IPS-18a (cell line): ENCODE measurements at regions not wholly inside any gene's neighbourhood (a gene's known extent, or its start where the extent isn't known, plus 50 kb on each side); places are given as distances from the start of the nearest gene placed in this dataset.

ENCODE experiments used
- H3K27ac ChIP-seq: one replicate; pipeline ENCODE4 v1.5.1; 2013; ENCODE audit warnings: low read length
- H3K27me3 ChIP-seq: one replicate; pipeline ENCODE4 v1.6.1; 2013; ENCODE audit warnings: mild to moderate bottlenecking, low read length; ENCODE audit not compliant: control insufficient read depth, insufficient read depth
- H3K36me3 ChIP-seq: one replicate; pipeline ENCODE4 v1.6.1; 2013; ENCODE audit warnings: low read depth, low read length; ENCODE audit not compliant: control insufficient read depth
- H3K4me1 ChIP-seq: one replicate; pipeline ENCODE4 v1.6.1; 2013; ENCODE audit warnings: low read depth, low read length; ENCODE audit not compliant: control insufficient read depth
- H3K4me3 ChIP-seq: one replicate; pipeline ENCODE4 v1.5.1; 2013; ENCODE audit warnings: low read length
- H3K9ac ChIP-seq: one replicate; pipeline ENCODE4 v1.6.1; 2013; ENCODE audit warnings: mild to moderate bottlenecking, low read length, moderate library complexity
- H3K9me3 ChIP-seq: one replicate; pipeline ENCODE4 v1.6.1; 2013; ENCODE audit warnings: low read depth, low read length; ENCODE audit not compliant: control insufficient read depth

DNA sequence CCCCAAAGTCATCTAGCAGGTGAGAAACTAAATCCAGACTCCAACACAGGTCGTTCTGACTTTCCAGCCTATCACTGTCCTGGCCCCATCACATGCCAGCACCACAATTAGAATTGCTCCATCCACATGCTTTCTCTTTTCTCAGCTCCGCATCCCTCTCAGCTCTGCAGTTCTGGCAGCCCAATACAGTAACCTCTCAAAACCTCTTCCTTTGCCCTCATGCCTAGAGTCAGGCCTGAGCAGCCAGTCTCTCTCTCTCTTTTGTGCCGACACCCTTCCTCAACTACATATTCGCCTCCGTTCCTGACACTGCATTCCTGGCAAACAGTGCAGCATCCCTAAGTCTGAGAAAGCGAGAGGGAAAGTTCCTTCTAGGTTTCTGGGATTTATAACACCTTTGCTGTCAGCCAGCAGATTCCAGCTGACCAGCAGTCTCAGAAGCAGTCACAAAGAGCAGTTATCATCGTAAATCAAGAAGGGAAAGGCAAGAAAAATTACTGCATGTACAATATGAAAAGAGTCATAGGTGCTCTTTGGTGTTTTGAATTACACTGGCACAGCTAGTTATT, 258.0 kb downstream of the FAT3 start:
- Histone ChIP-seq H3K27ac (no peak overlapping the region), H3K9me3 (no peaks in the 10 kb centered on the region), H3K4me1 (peaks cover 10% of the 10 kb centered on the region), H3K9ac (no peak overlapping the region), H3K27me3 (no peaks in the 10 kb centered on the region), H3K36me3 (no peaks in the 10 kb centered on the region), H3K4me3 (no peak overlapping the region)

DNA sequence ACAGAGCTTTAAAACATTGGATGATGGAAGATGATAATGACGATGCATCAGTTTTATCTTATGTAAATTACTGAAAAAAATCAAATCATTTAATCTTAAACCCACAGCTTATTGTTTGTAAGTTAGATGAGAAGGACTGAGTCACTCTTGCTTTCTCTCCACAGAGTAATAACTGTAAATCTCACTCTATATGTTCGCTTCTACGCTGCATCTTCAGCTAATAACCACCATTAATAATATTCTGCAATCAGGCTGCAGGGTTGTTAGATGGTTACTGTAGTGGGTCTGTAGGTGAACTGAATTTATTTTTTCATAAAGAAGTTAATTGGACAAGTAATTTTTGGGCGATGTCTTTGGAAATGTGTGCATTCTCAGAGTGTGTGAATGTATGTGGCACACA, 260.0 kb downstream of the FAT3 start:
- H3K36me3 ChIP-seq = no peaks in the 10 kb centered on the region
- H3K4me3 ChIP-seq = no peak overlapping the region
- H3K9ac ChIP-seq = no peak overlapping the region
- H3K27ac ChIP-seq = no peak overlapping the region
- H3K9me3 ChIP-seq = no peaks in the 10 kb centered on the region
- H3K4me1 ChIP-seq = peaks cover 10% of the 10 kb centered on the region
- H3K27me3 ChIP-seq = no peaks in the 10 kb centered on the region

DNA sequence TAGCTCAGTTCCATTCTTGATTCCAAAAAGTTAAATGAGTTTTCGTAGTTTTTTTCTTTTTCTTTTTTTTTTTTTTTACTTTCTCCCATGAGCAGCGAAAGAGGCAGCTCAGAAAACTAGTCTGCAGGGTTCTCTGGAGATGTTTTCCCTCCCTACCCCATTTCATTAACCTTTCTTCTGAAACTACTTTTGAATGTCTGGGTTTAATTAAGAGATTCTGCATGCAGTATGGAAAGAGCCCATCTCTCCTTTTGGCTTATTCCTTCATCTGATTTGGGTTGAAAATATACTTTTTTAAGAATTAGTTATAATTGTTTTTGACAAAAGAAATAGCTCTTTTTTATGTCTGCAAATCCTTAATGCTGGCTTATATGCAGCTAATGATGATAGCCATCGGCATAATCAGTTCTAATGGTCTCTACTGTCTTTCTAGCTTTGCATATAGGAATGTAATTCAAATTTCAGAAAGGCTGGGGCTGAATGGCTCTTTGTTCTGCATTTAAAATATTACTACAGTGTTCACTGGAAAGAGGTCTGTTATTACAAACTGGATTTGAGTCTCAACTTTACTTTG, 265.3 kb downstream of the FAT3 start:
- Histone ChIP-seq H3K4me3 (no peak overlapping the region), H3K9ac (no peak overlapping the region), H3K36me3 (no peaks in the 10 kb centered on the region), H3K27ac (no peak overlapping the region), H3K4me1 (peaks cover 10% of the 10 kb centered on the region), H3K9me3 (no peaks in the 10 kb centered on the region), H3K27me3 (no peaks in the 10 kb centered on the region)

DNA sequence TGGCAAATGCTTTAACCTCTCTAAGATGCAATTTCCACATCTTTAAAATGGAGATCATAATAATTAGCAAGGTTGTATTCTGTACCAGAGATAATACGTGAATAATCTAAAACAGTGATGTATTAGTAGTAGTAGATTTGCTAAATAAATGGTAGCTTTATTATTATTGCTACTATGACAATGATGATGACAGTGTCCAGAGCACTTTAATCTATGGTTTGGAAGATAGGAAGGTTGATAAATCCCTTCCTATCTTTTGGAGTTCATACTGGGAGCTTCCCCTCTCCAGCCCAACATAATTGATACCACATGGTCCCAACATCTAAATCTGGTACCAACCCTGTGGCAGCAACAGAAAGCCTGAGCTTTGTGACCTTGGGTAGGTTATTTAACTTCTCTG, 267.8 kb downstream of the FAT3 start:
- Histone ChIP-seq H3K36me3 (no peaks in the 10 kb centered on the region), H3K27me3 (no peaks in the 10 kb centered on the region), H3K9ac (no peak overlapping the region), H3K4me1 (no peaks in the 10 kb centered on the region), H3K4me3 (no peak overlapping the region), H3K27ac (no peak overlapping the region), H3K9me3 (no peaks in the 10 kb centered on the region)

DNA sequence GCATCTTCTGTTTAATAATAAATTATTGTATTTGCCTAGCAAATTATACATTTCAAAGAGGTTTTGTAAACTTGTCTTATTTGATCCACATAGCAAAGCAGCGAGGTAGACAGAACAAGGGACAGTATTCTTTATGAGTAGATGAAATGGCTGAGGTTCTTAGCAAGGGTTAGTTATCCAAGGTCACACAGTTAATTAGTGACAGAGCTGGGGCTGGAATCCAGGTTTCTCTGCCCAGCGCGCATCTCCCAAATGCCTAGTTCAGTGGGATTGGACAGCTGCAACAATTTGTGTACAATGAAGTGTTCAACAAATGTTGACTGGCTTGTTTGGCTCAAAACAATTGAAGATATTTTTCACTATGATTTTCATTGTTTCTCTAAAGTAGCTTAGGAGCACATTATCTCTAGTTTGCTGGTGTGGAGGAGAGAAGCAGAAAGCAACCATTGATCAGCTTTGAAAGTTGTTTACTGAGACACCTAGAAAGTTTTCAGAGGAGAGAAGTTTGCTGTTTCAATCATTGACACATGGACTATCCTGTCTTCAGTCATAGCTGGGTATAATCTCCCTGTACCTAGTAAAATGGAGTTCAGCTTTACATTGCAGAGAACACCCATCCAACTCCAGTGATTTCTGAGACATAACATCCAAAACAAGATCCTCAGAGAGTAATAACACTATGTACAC, 270.6 kb downstream of the FAT3 start:
- no peak overlapping the region for H3K9ac ChIP-seq
- no peak overlapping the region for H3K4me3 ChIP-seq
- H3K9me3 ChIP-seq = no peaks in the 10 kb centered on the region
- no peaks in the 10 kb centered on the region for H3K4me1 ChIP-seq
- no peak overlapping the region for H3K27ac ChIP-seq
- H3K36me3 ChIP-seq = no peaks in the 10 kb centered on the region
- H3K27me3 ChIP-seq = no peaks in the 10 kb centered on the region

DNA sequence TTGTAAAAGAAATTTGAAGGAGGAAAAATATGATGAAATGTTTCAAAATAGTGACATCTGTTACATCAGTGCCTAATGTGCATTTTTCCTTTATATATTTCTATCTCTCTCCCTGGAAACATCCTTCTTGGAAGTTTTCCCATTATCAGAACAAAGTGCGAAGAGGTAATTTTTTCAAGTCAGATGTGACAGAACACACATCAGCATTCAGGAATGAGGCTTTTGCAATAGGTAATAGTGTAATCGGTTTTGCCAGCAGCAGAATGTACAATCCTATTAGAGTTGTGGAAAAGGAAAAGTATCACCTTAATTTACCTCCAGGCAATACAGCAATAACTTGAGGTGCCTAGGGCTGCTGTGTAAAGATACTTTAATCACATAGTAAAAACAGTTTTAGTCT, 275.8 kb downstream of the FAT3 start:
- no peak overlapping the region for H3K27ac ChIP-seq
- H3K9ac ChIP-seq = no peak overlapping the region
- H3K27me3 ChIP-seq = no peaks in the 10 kb centered on the region
- no peaks in the 10 kb centered on the region for H3K9me3 ChIP-seq
- no peaks in the 10 kb centered on the region for H3K36me3 ChIP-seq
- no peak overlapping the region for H3K4me3 ChIP-seq
- no peaks in the 10 kb centered on the region for H3K4me1 ChIP-seq

DNA sequence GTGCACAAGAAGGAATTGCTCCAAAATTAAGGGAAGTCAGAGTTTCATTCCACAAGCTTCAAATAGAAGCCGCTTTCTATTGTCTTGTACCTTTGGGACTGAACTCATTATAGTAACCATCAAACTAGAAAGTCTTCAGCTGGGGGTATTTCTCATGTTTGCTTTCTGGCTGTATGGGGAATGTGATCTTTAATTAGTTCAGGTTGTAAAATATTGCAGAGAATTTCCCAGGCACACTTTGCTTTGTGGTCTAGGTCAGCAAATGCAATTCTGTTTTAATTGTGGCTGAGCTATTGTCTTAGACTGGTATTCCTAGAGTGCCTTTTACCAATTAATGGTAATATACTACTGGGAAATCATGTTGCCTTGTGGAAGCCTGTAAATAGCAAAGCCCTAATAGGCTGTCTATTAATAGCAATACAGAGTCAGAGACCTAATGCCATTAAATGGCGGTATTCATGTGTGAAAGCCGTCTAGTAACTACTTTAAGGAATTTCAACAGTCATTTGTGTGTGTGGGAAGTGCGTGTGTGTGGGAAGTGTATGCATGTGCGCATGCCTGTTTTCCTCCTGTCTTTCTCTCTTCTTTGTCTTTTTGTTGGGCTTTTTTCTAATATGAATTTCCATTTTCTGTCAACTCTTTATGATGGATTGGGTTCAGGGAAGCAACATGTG, 276.6 kb downstream of the FAT3 start:
- Histone ChIP-seq H3K27ac (no peak overlapping the region), H3K27me3 (no peaks in the 10 kb centered on the region), H3K4me1 (peaks cover 7% of the 10 kb centered on the region), H3K4me3 (no peak overlapping the region), H3K9ac (no peak overlapping the region), H3K36me3 (no peaks in the 10 kb centered on the region), H3K9me3 (no peaks in the 10 kb centered on the region)

DNA sequence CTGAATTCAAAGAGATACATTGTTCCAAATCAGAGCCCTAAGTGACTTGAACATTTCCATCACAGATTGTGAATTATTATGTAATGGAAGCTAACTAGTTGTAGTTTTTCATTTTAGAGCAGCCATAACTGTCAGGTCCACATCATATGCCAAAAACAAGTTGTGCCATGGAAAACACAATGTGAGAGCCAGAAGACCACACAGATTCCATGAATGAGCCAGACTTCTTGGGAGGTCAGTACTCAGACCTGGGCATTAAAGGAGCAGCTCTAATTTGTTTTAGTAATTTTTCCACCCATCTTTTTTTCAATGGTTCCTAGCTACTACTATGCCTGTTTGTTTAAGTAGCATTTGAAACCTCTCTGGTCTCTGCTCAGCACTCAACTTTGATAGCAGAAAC, 279.4 kb downstream of the FAT3 start:
- H3K9ac ChIP-seq = no peak overlapping the region
- H3K9me3 ChIP-seq = no peaks in the 10 kb centered on the region
- H3K4me1 ChIP-seq = peaks cover 28% of the 10 kb centered on the region
- H3K36me3 ChIP-seq = no peaks in the 10 kb centered on the region
- no peak overlapping the region for H3K27ac ChIP-seq
- H3K4me3 ChIP-seq = no peak overlapping the region
- no peaks in the 10 kb centered on the region for H3K27me3 ChIP-seq

DNA sequence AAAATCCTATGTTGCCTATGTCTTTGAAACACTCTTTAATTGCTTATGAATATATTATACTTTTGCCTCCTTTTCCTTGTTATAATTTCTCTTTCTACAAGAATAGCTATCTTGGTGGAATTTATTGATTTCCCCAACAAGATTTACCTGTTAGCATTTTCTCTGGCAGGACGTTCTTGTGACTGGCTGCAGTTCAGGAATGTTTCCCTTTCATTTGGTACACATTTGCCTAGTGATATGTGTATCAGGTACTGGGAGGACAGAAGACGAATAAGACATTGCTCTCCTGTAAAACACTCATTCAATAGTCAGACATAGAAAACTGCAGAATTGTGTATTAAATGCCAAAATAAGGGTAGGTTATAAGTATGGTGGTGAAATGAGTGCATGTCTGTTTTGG, 279.9 kb downstream of the FAT3 start:
- no peaks in the 10 kb centered on the region for H3K27me3 ChIP-seq
- H3K4me3 ChIP-seq = no peak overlapping the region
- H3K9me3 ChIP-seq = no peaks in the 10 kb centered on the region
- H3K36me3 ChIP-seq = no peaks in the 10 kb centered on the region
- H3K27ac ChIP-seq = no peak overlapping the region
- peaks cover 28% of the 10 kb centered on the region for H3K4me1 ChIP-seq
- no peak overlapping the region for H3K9ac ChIP-seq

DNA sequence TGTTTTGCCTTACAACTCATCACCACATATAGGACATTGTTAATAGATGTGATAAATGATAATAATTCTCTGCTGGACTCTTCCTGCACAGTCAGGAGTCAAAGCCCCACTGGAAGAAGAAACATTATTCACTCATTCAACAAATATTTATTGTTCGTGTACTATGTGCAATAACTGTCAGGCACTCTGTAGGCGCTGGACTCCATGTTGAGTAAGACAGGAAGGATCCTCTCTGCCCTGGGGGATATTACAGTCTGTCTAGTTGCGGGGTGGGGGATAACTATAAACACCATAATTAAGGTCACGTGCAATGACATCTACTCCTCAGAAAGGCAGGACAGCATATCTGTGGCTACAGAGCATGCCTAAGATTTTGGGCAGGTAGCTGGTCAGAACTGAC, 281.1 kb downstream of the FAT3 start:
- no peak overlapping the region for H3K9ac ChIP-seq
- no peaks in the 10 kb centered on the region for H3K36me3 ChIP-seq
- no peak overlapping the region for H3K4me3 ChIP-seq
- H3K9me3 ChIP-seq = no peaks in the 10 kb centered on the region
- H3K27me3 ChIP-seq = no peaks in the 10 kb centered on the region
- H3K27ac ChIP-seq = no peak overlapping the region
- peaks cover 37% of the 10 kb centered on the region for H3K4me1 ChIP-seq

DNA sequence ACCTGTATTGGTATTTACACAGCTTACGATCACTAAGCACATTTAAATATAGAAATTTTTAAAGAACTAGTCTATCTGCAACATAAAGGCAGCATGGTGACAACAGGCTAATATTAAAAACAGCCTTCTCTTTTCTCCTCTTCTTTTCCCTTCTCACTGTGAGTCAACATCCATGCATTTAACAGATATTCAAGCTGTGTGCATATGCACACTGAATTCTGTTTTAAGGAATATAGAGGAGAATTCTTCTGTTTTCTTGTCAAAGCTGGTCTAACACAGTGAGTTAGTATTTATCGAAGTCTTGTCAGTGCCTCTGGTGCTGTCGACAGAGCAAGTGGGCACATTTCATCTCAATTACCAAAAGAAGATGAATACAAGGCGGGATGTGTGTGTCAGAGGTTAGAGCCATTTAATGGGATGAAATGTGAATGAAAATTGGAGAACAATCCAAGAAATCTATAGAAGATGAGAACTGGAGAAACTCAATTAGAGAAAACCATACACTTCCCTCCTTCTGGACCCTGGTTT, 282.3 kb downstream of the FAT3 start:
- H3K36me3 ChIP-seq = no peaks in the 10 kb centered on the region
- no peak overlapping the region for H3K27ac ChIP-seq
- no peaks in the 10 kb centered on the region for H3K27me3 ChIP-seq
- peaks cover 48% of the 10 kb centered on the region for H3K4me1 ChIP-seq
- H3K9ac ChIP-seq = no peak overlapping the region
- no peak overlapping the region for H3K4me3 ChIP-seq
- no peaks in the 10 kb centered on the region for H3K9me3 ChIP-seq
